DMS79 (cell line): ENCODE measurements at regions not wholly inside any gene's neighbourhood (a gene's known extent, or its start where the extent isn't known, plus 50 kb on each side); places are given as distances from the start of the nearest gene placed in this dataset.
A peak's percentile ranks its signal among the peaks of the same experiment; 100 is the strongest.
"Not testable (repeated sequence)": the region's sequence is repeated elsewhere in the genome, so short reads cannot be mapped to it uniquely, and the experiment has no call there.

Experiments
- DNase-seq: peaks from one replicate; lab custom pipeline; 2025; lab: John Stamatoyannopoulos, UW

- DNase-seq = not testable (repeated sequence)
Measured at GRCh38 chr17:30686538-30687479, 137.7 kb downstream of the CRLF3 start.

GRCh38 chr17:30682280-30682679 is 142.2 kb downstream of the CRLF3 start:
- not testable (repeated sequence) for DNase-seq

- not testable (repeated sequence) for DNase-seq
Measured at GRCh38 chr17:30680681-30681080, 143.8 kb downstream of the CRLF3 start.

GRCh38 chr17:30677550-30678249 is 146.8 kb downstream of the CRLF3 start:
- no peak for DNase-seq

GRCh38 chr17:30675777-30676492 is 148.6 kb downstream of the CRLF3 start:
- not testable (repeated sequence) for DNase-seq

- not testable (repeated sequence) for DNase-seq
Measured at GRCh38 chr17:30669217-30669649, 155.3 kb downstream of the CRLF3 start.

- not testable (repeated sequence) for DNase-seq
Measured at GRCh38 chr17:30668360-30669181, 155.9 kb downstream of the CRLF3 start.

- DNase-seq = peak; percentile 60
Measured at GRCh38 chr17:30667657-30668359, 156.7 kb downstream of the CRLF3 start.

- not testable (repeated sequence) for DNase-seq
Measured at GRCh38 chr17:30666838-30667656, 157.4 kb downstream of the CRLF3 start.

- DNase-seq = not testable (repeated sequence)
Measured at GRCh38 chr17:30663727-30664455, 160.6 kb downstream of the CRLF3 start.

GRCh38 chr17:30657148-30657547 is 167.3 kb downstream of the CRLF3 start:
- not testable (repeated sequence) for DNase-seq

GRCh38 chr17:30653038-30653437 is 171.5 kb downstream of the CRLF3 start:
- not testable (repeated sequence) for DNase-seq

GRCh38 chr17:30650149-30650548 is 172.9 kb downstream of the GOSR1 start:
- DNase-seq = not testable (repeated sequence)

- DNase-seq = not testable (repeated sequence)
Measured at GRCh38 chr17:30648015-30648620, 170.9 kb downstream of the GOSR1 start.

- not testable (repeated sequence) for DNase-seq
Measured at GRCh38 chr17:30645875-30646274, 168.7 kb downstream of the GOSR1 start.

- DNase-seq = not testable (repeated sequence)
Measured at GRCh38 chr17:30644713-30645112, 167.5 kb downstream of the GOSR1 start.

GRCh38 chr17:30644287-30644686 is 167.1 kb downstream of the GOSR1 start:
- DNase-seq = not testable (repeated sequence)

- not testable (repeated sequence) for DNase-seq
Measured at GRCh38 chr17:30641428-30641827, 164.2 kb downstream of the GOSR1 start.
